ENCODE measurements at regions not wholly inside any gene's neighbourhood (a gene's known extent, or its start where the extent isn't known, plus 50 kb on each side); places are given as distances from the start of the nearest gene placed in this dataset.

GRCh38 chr13:107912745-107913144 is 302.6 kb downstream of the LIG4 start:
- TF ChIP-seq CTCF (IDR thresholded peaks at IDR 0.05; ENCODE audit: poor library complexity, severe bottlenecking) (no peak), POLR2AphosphoS5 (IDR thresholded peaks at IDR 0.05) (no peak), RAD21 (conservative IDR thresholded peaks at IDR 0.05) (no peak), EZH2 (IDR thresholded peaks at IDR 0.05; ENCODE audit: borderline replicate concordance, insufficient read depth, low read length, poor library complexity, severe bottlenecking) (no peak), EP300 (conservative IDR thresholded peaks at IDR 0.05; ENCODE audit: poor library complexity, severe bottlenecking) (no peak), REST (IDR thresholded peaks at IDR 0.05; ENCODE audit: borderline replicate concordance) (no peak), TAF1 (IDR thresholded peaks at IDR 0.05; ENCODE audit: low read depth) (no peak), MXI1 (conservative IDR thresholded peaks at IDR 0.05; ENCODE audit: poor library complexity, severe bottlenecking) (no peak)

Data from neural cell (in vitro differentiated cells).